ENCODE measurements at regions not wholly inside any gene's neighbourhood (a gene's known extent, or its start where the extent isn't known, plus 50 kb on each side); places are given as distances from the start of the nearest gene placed in this dataset.

GRCh38 chr4:82247171-82247570 is 126.6 kb downstream of the HNRNPD start (continued):
- TF ChIP-seq, protein P1, sequence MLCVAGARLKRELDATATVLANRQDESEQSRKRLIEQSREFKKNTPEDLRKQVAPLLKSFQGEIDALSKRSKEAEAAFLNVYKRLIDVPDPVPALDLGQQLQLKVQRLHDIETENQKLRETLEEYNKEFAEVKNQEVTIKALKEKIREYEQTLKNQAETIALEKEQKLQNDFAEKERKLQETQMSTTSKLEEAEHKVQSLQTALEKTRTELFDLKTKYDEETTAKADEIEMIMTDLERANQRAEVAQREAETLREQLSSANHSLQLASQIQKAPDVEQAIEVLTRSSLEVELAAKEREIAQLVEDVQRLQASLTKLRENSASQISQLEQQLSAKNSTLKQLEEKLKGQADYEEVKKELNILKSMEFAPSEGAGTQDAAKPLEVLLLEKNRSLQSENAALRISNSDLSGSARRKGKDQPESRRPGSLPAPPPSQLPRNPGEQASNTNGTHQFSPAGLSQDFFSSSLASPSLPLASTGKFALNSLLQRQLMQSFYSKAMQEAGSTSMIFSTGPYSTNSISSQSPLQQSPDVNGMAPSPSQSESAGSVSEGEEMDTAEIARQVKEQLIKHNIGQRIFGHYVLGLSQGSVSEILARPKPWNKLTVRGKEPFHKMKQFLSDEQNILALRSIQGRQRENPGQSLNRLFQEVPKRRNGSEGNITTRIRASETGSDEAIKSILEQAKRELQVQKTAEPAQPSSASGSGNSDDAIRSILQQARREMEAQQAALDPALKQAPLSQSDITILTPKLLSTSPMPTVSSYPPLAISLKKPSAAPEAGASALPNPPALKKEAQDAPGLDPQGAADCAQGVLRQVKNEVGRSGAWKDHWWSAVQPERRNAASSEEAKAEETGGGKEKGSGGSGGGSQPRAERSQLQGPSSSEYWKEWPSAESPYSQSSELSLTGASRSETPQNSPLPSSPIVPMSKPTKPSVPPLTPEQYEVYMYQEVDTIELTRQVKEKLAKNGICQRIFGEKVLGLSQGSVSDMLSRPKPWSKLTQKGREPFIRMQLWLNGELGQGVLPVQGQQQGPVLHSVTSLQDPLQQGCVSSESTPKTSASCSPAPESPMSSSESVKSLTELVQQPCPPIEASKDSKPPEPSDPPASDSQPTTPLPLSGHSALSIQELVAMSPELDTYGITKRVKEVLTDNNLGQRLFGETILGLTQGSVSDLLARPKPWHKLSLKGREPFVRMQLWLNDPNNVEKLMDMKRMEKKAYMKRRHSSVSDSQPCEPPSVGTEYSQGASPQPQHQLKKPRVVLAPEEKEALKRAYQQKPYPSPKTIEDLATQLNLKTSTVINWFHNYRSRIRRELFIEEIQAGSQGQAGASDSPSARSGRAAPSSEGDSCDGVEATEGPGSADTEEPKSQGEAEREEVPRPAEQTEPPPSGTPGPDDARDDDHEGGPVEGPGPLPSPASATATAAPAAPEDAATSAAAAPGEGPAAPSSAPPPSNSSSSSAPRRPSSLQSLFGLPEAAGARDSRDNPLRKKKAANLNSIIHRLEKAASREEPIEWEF (IDR thresholded peaks at IDR 0.05; ENCODE audit: insufficient replicate concordance, low read depth, low read length) = no peak
- TF ChIP-seq PKNOX1 (IDR thresholded peaks at IDR 0.05) (no peak), ESRRA (IDR thresholded peaks at IDR 0.05; ENCODE audit: low read length) (no peak)

GRCh38 chr4:82241534-82241933 is 132.3 kb downstream of the HNRNPD start:
- no peak for FAIRE-seq

More at GRCh38 chr4:82241534-82241933, 132.3 kb downstream of the HNRNPD start:
- Histone ChIP-seq H3K27ac (ENCODE audit: control insufficient read depth, insufficient read depth) (no peak overlapping the region), H2AFZ (ENCODE audit: control insufficient read depth, low read depth, low read length) (no peak overlapping the region), H4K20me1 (ENCODE audit: control insufficient read depth, insufficient read depth) (no peaks in the 10 kb centered on the region), H3K4me3 (no peak overlapping the region), H3K4me1 (ENCODE audit: control insufficient read depth, insufficient read depth, low read length) (no peaks in the 10 kb centered on the region), H3K79me2 (ENCODE audit: control insufficient read depth, insufficient read depth, low read length) (no peaks in the 10 kb centered on the region), H3K27me3 (replicated peaks in 1 of 2; ENCODE audit: control insufficient read depth in 2 of 2, insufficient read depth in 2 of 2, low read length in 1 of 2) (no peaks in the 10 kb centered on the region), H3K36me3 (ENCODE audit: control insufficient read depth in 2 of 2, insufficient read depth in 2 of 2, low read length in 1 of 2) (no peaks in the 10 kb centered on the region), H3K4me2 (ENCODE audit: control insufficient read depth, insufficient read depth) (no peak overlapping the region), H3K9ac (ENCODE audit: control insufficient read depth, insufficient read depth, low read length) (no peak overlapping the region), H3K9me3 (replicated peaks; ENCODE audit: control insufficient read depth, insufficient read depth, low read length) (no peaks in the 10 kb centered on the region)
- ChIA-PET SMC1A (ENCODE audit: uncharacterized antibody, unreplicated experiment) (no interaction called here), RAD21 (ENCODE audit: unreplicated experiment) (no interaction called here), POLR2A (no interaction called here), CTCF (no interaction called here)
- BruUV-seq (replicated peaks) = no TSS peak
- intact Hi-C loops (cut with micrococcal nuclease; ENCODE audit: unreplicated experiment) (no loop called here), in situ Hi-C loops (cut with MboI) (no loop called here)
- ATAC-seq (no peak), DNase-seq (ENCODE audit: low read depth, low spot score) (no peak)
- TF ChIP-seq NBN (IDR thresholded peaks at IDR 0.05) (no peak), MTA2 (IDR thresholded peaks at IDR 0.05; ENCODE audit: low read depth) (no peak), POLR2AphosphoS5 (IDR thresholded peaks at IDR 0.05; ENCODE audit: low read length) (no peak), PAX5 (IDR thresholded peaks at IDR 0.05; ENCODE audit: borderline replicate concordance, low read depth, low read length) (no peak), HCFC1 (IDR thresholded peaks at IDR 0.05; ENCODE audit: low read length) (no peak), RELA (IDR thresholded peaks at IDR 0.05; ENCODE audit: borderline replicate concordance, partially characterized antibody) (no peak)
- 21% methylated on average over 2 of the region's 2 CpGs for WGBS (ENCODE audit: insufficient coverage, insufficient replicate concordance, low lambda C conversion rate, missing lambda C conversion rate)

Data from GM12878 (cell line).